ENCODE measurements at regions not wholly inside any gene's neighbourhood (a gene's known extent, or its start where the extent isn't known, plus 50 kb on each side); places are given as distances from the start of the nearest gene placed in this dataset.

- TF ChIP-seq CTCF (IDR thresholded peaks at IDR 0.05) (no peak), POLR2A (IDR thresholded peaks at IDR 0.05) (no peak)
These were observed 99.2 kb upstream of the PCBD1 start for GRCh38 chr10:70987396-70988130.
